ENCODE measurements at regions not wholly inside any gene's neighbourhood (a gene's known extent, or its start where the extent isn't known, plus 50 kb on each side); places are given as distances from the start of the nearest gene placed in this dataset.

GRCh38 chr5:52685971-52686370 is 101.7 kb upstream of the ITGA1 start:
- no peak for DNase-seq

GRCh38 chr5:52690236-52690768 is 97.4 kb upstream of the ITGA1 start:
- no peak for DNase-seq

- DNase-seq = no peak
Measured at GRCh38 chr5:52692039-52692438, 95.7 kb upstream of the ITGA1 start.

GRCh38 chr5:52692606-52693005 is 95.1 kb upstream of the ITGA1 start:
- DNase-seq = no peak

- DNase-seq = peak; percentile 5
Measured at GRCh38 chr5:52693280-52693679, 94.4 kb upstream of the ITGA1 start.

GRCh38 chr5:52693836-52694235 is 93.9 kb upstream of the ITGA1 start:
- no peak for DNase-seq

- no peak for DNase-seq
Measured at GRCh38 chr5:52694648-52695047, 93.1 kb upstream of the ITGA1 start.

GRCh38 chr5:52702877-52703276 is 84.8 kb upstream of the ITGA1 start:
- no peak for DNase-seq

GRCh38 chr5:52703321-52703720 is 84.4 kb upstream of the ITGA1 start:
- DNase-seq = no peak

- no peak for DNase-seq
Measured at GRCh38 chr5:52705720-52706119, 82.0 kb upstream of the ITGA1 start.

GRCh38 chr5:52706775-52707174 is 80.9 kb upstream of the ITGA1 start:
- no peak for DNase-seq

GRCh38 chr5:52707616-52708015 is 80.1 kb upstream of the ITGA1 start:
- DNase-seq = no peak

GRCh38 chr5:52708463-52708862 is 79.3 kb upstream of the ITGA1 start:
- DNase-seq = no peak

GRCh38 chr5:52709167-52709925 is 78.4 kb upstream of the ITGA1 start:
- DNase-seq = no peak

- DNase-seq = no peak
Measured at GRCh38 chr5:52710310-52710971, 77.3 kb upstream of the ITGA1 start.

GRCh38 chr5:52710972-52711596 is 76.6 kb upstream of the ITGA1 start:
- no peak for DNase-seq

GRCh38 chr5:52712354-52712753 is 75.4 kb upstream of the ITGA1 start:
- DNase-seq = no peak

GRCh38 chr5:52725065-52725746 is 62.5 kb upstream of the ITGA1 start:
- peak; percentile 59 for DNase-seq

GRCh38 chr5:52725808-52726207 is 61.9 kb upstream of the ITGA1 start:
- DNase-seq = no peak

- no peak for DNase-seq
Measured at GRCh38 chr5:52727020-52727419, 60.7 kb upstream of the ITGA1 start.

GRCh38 chr5:52727576-52727975 is 60.1 kb upstream of the ITGA1 start:
- DNase-seq = no peak

GRCh38 chr5:52728224-52728623 is 59.5 kb upstream of the ITGA1 start:
- no peak for DNase-seq

- DNase-seq = no peak
Measured at GRCh38 chr5:52728686-52729085, 59.0 kb upstream of the ITGA1 start.
